ENCODE measurements at regions not wholly inside any gene's neighbourhood (a gene's known extent, or its start where the extent isn't known, plus 50 kb on each side); places are given as distances from the start of the nearest gene placed in this dataset.

GRCh38 chr22:47547881-47548650, 785.6 kb downstream of the TBC1D22A start:
- no peak for TF ChIP-seq ZNF560 (tag by site-specific recombination; IDR thresholded peaks at IDR 0.05; ENCODE audit: borderline replicate concordance)
- TF ChIP-seq ZFHX2 (tag by site-specific recombination; conservative IDR thresholded peaks at IDR 0.05), result no peak
- TF ChIP-seq, protein P1, sequence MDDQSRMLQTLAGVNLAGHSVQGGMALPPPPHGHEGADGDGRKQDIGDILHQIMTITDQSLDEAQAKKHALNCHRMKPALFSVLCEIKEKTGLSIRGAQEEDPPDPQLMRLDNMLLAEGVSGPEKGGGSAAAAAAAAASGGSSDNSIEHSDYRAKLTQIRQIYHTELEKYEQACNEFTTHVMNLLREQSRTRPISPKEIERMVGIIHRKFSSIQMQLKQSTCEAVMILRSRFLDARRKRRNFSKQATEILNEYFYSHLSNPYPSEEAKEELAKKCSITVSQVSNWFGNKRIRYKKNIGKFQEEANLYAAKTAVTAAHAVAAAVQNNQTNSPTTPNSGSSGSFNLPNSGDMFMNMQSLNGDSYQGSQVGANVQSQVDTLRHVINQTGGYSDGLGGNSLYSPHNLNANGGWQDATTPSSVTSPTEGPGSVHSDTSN (CRISPR knock-in tag; IDR thresholded peaks at IDR 0.05), result no peak
- no peak for TF ChIP-seq CTCF (tag by site-specific recombination; IDR thresholded peaks at IDR 0.05)
- TF ChIP-seq ZNF404 (tag by site-specific recombination; IDR thresholded peaks at IDR 0.05), result no peak
- no peak for TF ChIP-seq ZNF677 (tag by site-specific recombination; IDR thresholded peaks at IDR 0.05)
- no peak for TF ChIP-seq ZBTB49 (tag by site-specific recombination; IDR thresholded peaks at IDR 0.05; ENCODE audit: low read depth)
- TF ChIP-seq ZNF121 (tag by site-specific recombination; IDR thresholded peaks at IDR 0.05), result no peak
